ENCODE measurements at regions not wholly inside any gene's neighbourhood (a gene's known extent, or its start where the extent isn't known, plus 50 kb on each side); places are given as distances from the start of the nearest gene placed in this dataset.

DNA sequence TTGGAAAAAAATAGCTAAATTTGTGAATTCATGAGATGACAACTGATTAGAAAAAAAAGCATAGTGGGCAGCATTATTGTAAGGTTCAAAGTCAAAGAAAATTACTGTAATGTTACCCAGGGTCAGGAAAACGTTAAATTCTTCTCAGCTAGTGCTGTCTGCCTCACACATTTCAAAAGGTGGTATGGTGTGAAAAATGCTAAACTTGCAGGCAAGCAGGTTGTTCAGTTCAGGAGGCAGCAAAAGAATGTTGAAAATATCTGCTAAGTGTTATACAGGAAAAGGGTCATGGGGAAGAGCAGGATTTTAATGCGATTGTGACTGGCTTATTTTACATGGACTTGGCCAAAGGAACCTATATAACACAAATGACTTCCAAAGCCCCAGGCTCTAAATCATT lies 232.5 kb upstream of the NDST3 start:
- no peaks in the 10 kb centered on the region for H3K79me1 ChIP-seq (ENCODE audit: insufficient read depth, low read depth, low read length, poor library complexity, severe bottlenecking)
- no peaks in the 10 kb centered on the region for H3K9me3 ChIP-seq (ENCODE audit: control insufficient read depth, low read depth, low read length)
- H3K4me1 ChIP-seq (ENCODE audit: insufficient read depth, low read length): no peaks in the 10 kb centered on the region; the same call in 1 of the 2 replicates
- no peak overlapping the region for H3K23ac ChIP-seq (ENCODE audit: insufficient read length, low read depth, low read length)
- H3K4ac ChIP-seq (ENCODE audit: low read depth, low read length): no peak overlapping the region
- no peak overlapping the region for H2AFZ ChIP-seq (ENCODE audit: low read length)
- H3K27ac Mint-ChIP-seq: no peak overlapping the region
- H3K4me1 Mint-ChIP-seq: peaks cover 3 to 12% of the 10 kb centered on the region in 2 experiments; a peak in 3 of 4 replicates
- no peak overlapping the region for H2BK120ac ChIP-seq (ENCODE audit: low read depth, low read length, poor library complexity, severe bottlenecking)
- H4K20me1 ChIP-seq (ENCODE audit: control insufficient read depth, insufficient read depth, insufficient read length): no peaks in the 10 kb centered on the region
- DNase-seq: no peak
- no peaks in the 10 kb centered on the region for H3K27me3 ChIP-seq (ENCODE audit: insufficient read depth, low read length)
- no peak overlapping the region for H4K8ac ChIP-seq (replicated peaks; ENCODE audit: insufficient read length, low read depth, low read length)
- no peak overlapping the region for H4K91ac ChIP-seq (ENCODE audit: insufficient read length, low read depth, low read length)
- H3K9me3 Mint-ChIP-seq: no peaks in the 10 kb centered on the region; a peak in 2 of 5 replicates
- H3T11ph ChIP-seq (ENCODE audit: low read length): no peak overlapping the region
- H2BK12ac ChIP-seq (ENCODE audit: insufficient read length, low read depth, low read length): no peak overlapping the region
- TF ChIP-seq, protein P1, sequence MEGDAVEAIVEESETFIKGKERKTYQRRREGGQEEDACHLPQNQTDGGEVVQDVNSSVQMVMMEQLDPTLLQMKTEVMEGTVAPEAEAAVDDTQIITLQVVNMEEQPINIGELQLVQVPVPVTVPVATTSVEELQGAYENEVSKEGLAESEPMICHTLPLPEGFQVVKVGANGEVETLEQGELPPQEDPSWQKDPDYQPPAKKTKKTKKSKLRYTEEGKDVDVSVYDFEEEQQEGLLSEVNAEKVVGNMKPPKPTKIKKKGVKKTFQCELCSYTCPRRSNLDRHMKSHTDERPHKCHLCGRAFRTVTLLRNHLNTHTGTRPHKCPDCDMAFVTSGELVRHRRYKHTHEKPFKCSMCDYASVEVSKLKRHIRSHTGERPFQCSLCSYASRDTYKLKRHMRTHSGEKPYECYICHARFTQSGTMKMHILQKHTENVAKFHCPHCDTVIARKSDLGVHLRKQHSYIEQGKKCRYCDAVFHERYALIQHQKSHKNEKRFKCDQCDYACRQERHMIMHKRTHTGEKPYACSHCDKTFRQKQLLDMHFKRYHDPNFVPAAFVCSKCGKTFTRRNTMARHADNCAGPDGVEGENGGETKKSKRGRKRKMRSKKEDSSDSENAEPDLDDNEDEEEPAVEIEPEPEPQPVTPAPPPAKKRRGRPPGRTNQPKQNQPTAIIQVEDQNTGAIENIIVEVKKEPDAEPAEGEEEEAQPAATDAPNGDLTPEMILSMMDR (conservative IDR thresholded peaks at IDR 0.05): no peak
- no peak overlapping the region for H3K18ac ChIP-seq (ENCODE audit: insufficient read length, low read depth, low read length)
- no peak overlapping the region for H2BK15ac ChIP-seq (ENCODE audit: low read depth, low read length)
- no peak overlapping the region for H3K56ac ChIP-seq (ENCODE audit: insufficient read length, low read depth, low read length)
- WGBS (ENCODE audit: extremely low coverage, insufficient read length, low lambda C conversion rate): no CpG with 5 or more reads among the region's 2 CpGs
- H3K14ac ChIP-seq (ENCODE audit: insufficient read depth, low read length): no peak overlapping the region
- H2BK5ac ChIP-seq (ENCODE audit: insufficient read length, low read length): no peak overlapping the region
- no peak overlapping the region for H3K4me3 Mint-ChIP-seq
- H4K5ac ChIP-seq (ENCODE audit: insufficient read length, low read depth, low read length): no peak overlapping the region
- H3K27me3 Mint-ChIP-seq (ENCODE audit: low read depth): no peaks in the 10 kb centered on the region; the same call in 1 of the 2 replicates
- no peak overlapping the region for H3K27ac ChIP-seq (ENCODE audit: insufficient read length, low read depth, low read length)
- no peaks in the 10 kb centered on the region for H3K79me2 ChIP-seq (ENCODE audit: insufficient read depth, low read length)
- no peak overlapping the region for H2AK5ac ChIP-seq (ENCODE audit: insufficient read length, low read length)
- no peak overlapping the region for H2BK20ac ChIP-seq (ENCODE audit: low read depth, low read length, poor library complexity, severe bottlenecking)
- no peaks in the 10 kb centered on the region for H3K23me2 ChIP-seq (ENCODE audit: insufficient read length, low read depth, low read length, poor library complexity, severe bottlenecking)
- H3K9ac ChIP-seq (ENCODE audit: extremely low read depth, insufficient read length, low read length): no peak overlapping the region
- no peak overlapping the region for H3K4me2 ChIP-seq (ENCODE audit: insufficient read depth, insufficient read length, low read length)
- no peaks in the 10 kb centered on the region; a peak in 2 of 7 replicates for H3K36me3 Mint-ChIP-seq (ENCODE audit: insufficient read depth in 1 of 3, low read depth in 3 of 3)

All from H9 (cell line).